HepG2 (cell line): ENCODE measurements at regions not wholly inside any gene's neighbourhood (a gene's known extent, or its start where the extent isn't known, plus 50 kb on each side); places are given as distances from the start of the nearest gene placed in this dataset.

Experiments used
- ATAC-seq: fragments of 200-7000 bp; cut with Tn5 transposase; 3 replicates; pipeline ENCODE4 v1.9.1; 2020; ENCODE audit warnings: mild to moderate bottlenecking, moderate library complexity
- BruUV-seq: library from RNA; stranded (reverse); fragments of 400-500 nt; replicated peaks from 2 replicates; lab custom pipeline; 2021; lab: Mats Ljungman, UMichigan
- CTCF ChIA-PET: fragments of 300-600 bp; formaldehyde crosslinking; extraction: SDS; loops from one replicate; lab custom pipeline; 2021; ENCODE audit warnings: low total read pairs, inconsistent platforms, low intra/inter-chr PET ratio; lab: Yijun Ruan, JAX
- POLR2A ChIA-PET: fragments of 350-600 bp; sonication (Branson Sonifier 250); formaldehyde crosslinking; loops from one replicate; lab custom pipeline; 2020; ENCODE audit warnings: antibody characterized with exemption, inconsistent platforms; lab: Yijun Ruan, JAX
- DNase-seq: peaks from one replicate; pipeline ENCODE4 v3.0.0-alpha.2; 2015; ENCODE audit warnings: low spot score
- FAIRE-seq: peaks from 3 replicates; lab custom pipeline; 2011; peaks lifted over from hg19 to GRCh38; lab: Jason Lieb, UNC
- H2AFZ ChIP-seq: one replicate; pipeline ENCODE4 v1.6.1; 2011; ENCODE audit warnings: low read length, inconsistent platforms
- H3K27ac ChIP-seq: fragments of 300-600 bp; 3 replicates; pipeline ENCODE4 v1.8.0; 2011; ENCODE audit warnings: mixed run types, mild to moderate bottlenecking, mixed read lengths, low read length, inconsistent platforms; ENCODE audit not compliant: insufficient read depth; ENCODE audit errors: extremely low read length
- H3K27me3 ChIP-seq, 2 experiments: fragments of 200-600 bp in 1 of 2; 2 replicates in 1 of 2; 3 replicates in 1 of 2; pipeline versions ENCODE4 v1.6.0 to v1.8.0; 2011; ENCODE audit warnings: low read length in 2 of 2, mild to moderate bottlenecking in 2 of 2, moderate library complexity in 2 of 2, inconsistent platforms in 1 of 2; ENCODE audit not compliant: insufficient read depth in 2 of 2, control insufficient read depth in 1 of 2
- H3K36me3 ChIP-seq, 2 experiments: fragments of 200-600 bp in 1 of 2; replicated peaks in 1 of 2; 2 replicates in 1 of 2; 3 replicates in 1 of 2; pipeline versions ENCODE4 v1.5.1 to v1.8.0; 2011; ENCODE audit warnings: low read length in 2 of 2, inconsistent platforms in 1 of 2; ENCODE audit not compliant: insufficient read depth in 2 of 2, control insufficient read depth in 1 of 2
- H3K4me1 ChIP-seq: 2 replicates; pipeline ENCODE4 v1.5.1; 2012; ENCODE audit warnings: low read length, inconsistent platforms; ENCODE audit not compliant: insufficient read depth
- H3K4me2 ChIP-seq: 2 replicates; pipeline ENCODE4 v1.6.0; 2011; ENCODE audit warnings: low read depth, low read length, inconsistent platforms
- H3K4me3 ChIP-seq, 3 experiments: fragments of 200-600 bp in 1 of 3; sonication (generic), shearing (Covaris generic) in 1 of 3; replicated peaks in 1 of 3; 2 replicates each; pipeline ENCODE4 v1.5.1; 2011 to 2016; ENCODE audit warnings: low read length in 3 of 3, inconsistent platforms in 2 of 3, low read depth in 2 of 3, mild to moderate bottlenecking in 2 of 3, control low read depth in 1 of 3, mixed read lengths in 1 of 3; ENCODE audit not compliant: insufficient read depth in 1 of 3
- H3K79me2 ChIP-seq: one replicate; pipeline ENCODE4 v1.6.1; 2011; ENCODE audit warnings: low read length, inconsistent platforms; ENCODE audit not compliant: insufficient read depth
- H3K9ac ChIP-seq: 2 replicates; pipeline ENCODE4 v1.6.0; 2011; ENCODE audit warnings: mild to moderate bottlenecking, low read depth, low read length, inconsistent platforms; ENCODE audit not compliant: insufficient read depth
- H3K9me3 ChIP-seq: 2 replicates; pipeline ENCODE4 v1.5.1; 2012; ENCODE audit warnings: mild to moderate bottlenecking, low read length
- H4K20me1 ChIP-seq: 2 replicates; pipeline ENCODE4 v1.6.0; 2011; ENCODE audit warnings: inconsistent platforms, mild to moderate bottlenecking, low read length, moderate library complexity; ENCODE audit not compliant: insufficient read depth
- ASH2L ChIP-seq: fragments of 300-600, 200-600 bp; sonication (generic); IDR thresholded peaks from 2 replicates; pipeline ENCODE4 v1.7.0; 2017; ENCODE audit warnings: low read depth, mild to moderate bottlenecking, moderate library complexity, mixed read lengths, low read length; ENCODE audit not compliant: insufficient read length
- ZNF264 ChIP-seq: sonication (generic); formaldehyde crosslinking; IDR thresholded peaks from 2 replicates; pipeline ENCODE4 v1.4.0; 2020; ENCODE audit warnings: missing genetic modification reagents
- ZNF431 ChIP-seq: sonication (generic); formaldehyde crosslinking; IDR thresholded peaks from 2 replicates; pipeline ENCODE4 v1.9.0; 2022; ENCODE audit warnings: missing genetic modification reagents, low read depth, mild to moderate bottlenecking, borderline replicate concordance
- WGBS: methylation state at CpG from one replicate; pipeline ENCODE4 v1.1.6; 2017; ENCODE audit warnings: low lambda C conversion rate; 5-methylcytosine and 5-hydroxymethylcytosine counted together
- in situ Hi-C: cut with HindIII; loops from 2 replicates; pipeline ENCODE4 v1.10.0; 2017; ENCODE audit warnings: low pct_unique_long_range_greater_than_20kb; ENCODE audit not compliant: extremely low pct_ligation_motif_present
- intact Hi-C: fragments of 100-400 bp; cut with micrococcal nuclease; formaldehyde crosslinking; loops from one replicate; pipeline ENCODE4 v1.10.0; 2022; ENCODE audit not compliant: unreplicated experiment
- TF ChIP-seq, protein P1 (sequence below): sonication (generic); formaldehyde crosslinking; IDR thresholded peaks from 2 replicates; pipeline ENCODE4 v1.5.1; 2020; ENCODE audit warnings: missing genetic modification reagents, mild to moderate bottlenecking, borderline replicate concordance

DNA sequence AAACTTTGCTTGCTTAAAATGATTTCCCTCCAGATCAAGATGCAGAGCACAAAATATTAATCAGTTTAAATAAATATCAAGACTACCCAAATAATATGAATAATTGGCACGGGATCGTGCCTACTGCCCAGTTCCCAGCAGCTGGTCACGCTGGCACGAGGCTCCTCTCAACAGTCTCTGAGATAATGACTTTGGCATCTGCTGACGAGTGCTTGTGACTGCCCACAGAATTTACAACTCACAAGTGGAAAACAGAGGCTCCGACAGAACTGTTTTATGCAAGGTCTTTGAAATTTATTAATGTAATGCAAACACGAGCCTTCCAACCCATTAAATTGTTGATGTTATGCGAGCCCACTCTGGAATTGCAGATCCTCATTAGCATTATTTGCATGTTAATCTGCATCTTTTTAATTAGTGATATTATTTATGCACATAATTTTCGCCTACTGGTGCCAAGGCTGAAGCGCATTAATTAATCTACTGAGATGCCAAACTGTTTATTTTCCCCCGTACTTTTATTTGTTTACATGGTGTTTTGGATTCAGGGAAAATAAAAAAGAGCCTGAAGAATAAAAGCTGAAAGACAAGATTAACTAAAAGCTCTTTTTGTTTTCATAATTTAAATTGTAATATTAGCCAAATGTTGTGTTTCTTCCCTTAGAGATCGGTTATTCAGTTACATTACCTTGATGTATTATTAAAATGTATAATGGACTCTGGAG is 369.3 kb upstream of the IRX1 start:
- Histone ChIP-seq H3K4me2 (no peak overlapping the region), H3K4me1 (no peaks in the 10 kb centered on the region), H3K27ac (no peak overlapping the region), H3K4me3 (no peak overlapping the region), H3K9me3 (no peaks in the 10 kb centered on the region), H2AFZ (no peak overlapping the region), H3K36me3 (no peaks in the 10 kb centered on the region), H4K20me1 (no peaks in the 10 kb centered on the region), H3K9ac (no peak overlapping the region), H3K27me3 (no peaks in the 10 kb centered on the region; a peak in 1 of 5 replicates), H3K79me2 (no peaks in the 10 kb centered on the region)
- POLR2A ChIA-PET, result no interaction called here
- DNase-seq (no peak), ATAC-seq (no peak), FAIRE-seq (no peak)
- WGBS, result 12% methylated on average over 12 of the region's 12 CpGs
- intact Hi-C loops, result no loop called here
- in situ Hi-C loops, result no loop called here
- TF ChIP-seq ZNF264 (CRISPR knock-in tag), result no peak
- TF ChIP-seq ASH2L, result no peak
- TF ChIP-seq, protein P1, sequence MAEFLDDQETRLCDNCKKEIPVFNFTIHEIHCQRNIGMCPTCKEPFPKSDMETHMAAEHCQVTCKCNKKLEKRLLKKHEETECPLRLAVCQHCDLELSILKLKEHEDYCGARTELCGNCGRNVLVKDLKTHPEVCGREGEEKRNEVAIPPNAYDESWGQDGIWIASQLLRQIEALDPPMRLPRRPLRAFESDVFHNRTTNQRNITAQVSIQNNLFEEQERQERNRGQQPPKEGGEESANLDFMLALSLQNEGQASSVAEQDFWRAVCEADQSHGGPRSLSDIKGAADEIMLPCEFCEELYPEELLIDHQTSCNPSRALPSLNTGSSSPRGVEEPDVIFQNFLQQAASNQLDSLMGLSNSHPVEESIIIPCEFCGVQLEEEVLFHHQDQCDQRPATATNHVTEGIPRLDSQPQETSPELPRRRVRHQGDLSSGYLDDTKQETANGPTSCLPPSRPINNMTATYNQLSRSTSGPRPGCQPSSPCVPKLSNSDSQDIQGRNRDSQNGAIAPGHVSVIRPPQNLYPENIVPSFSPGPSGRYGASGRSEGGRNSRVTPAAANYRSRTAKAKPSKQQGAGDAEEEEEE (CRISPR knock-in tag), result no peak
- TF ChIP-seq ZNF431 (CRISPR knock-in tag), result no peak
- BruUV-seq, result no TSS peak
- CTCF ChIA-PET, result no interaction called here
